Left ventricle myocardium inferior (tissue), 1 donor: ENCODE measurements at regions not wholly inside any gene's neighbourhood (a gene's known extent, or its start where the extent isn't known, plus 50 kb on each side); places are given as distances from the start of the nearest gene placed in this dataset.

Experiments
- DNase-seq: peaks from one replicate; pipeline ENCODE4 v3.0.0-alpha.2; 2020
- H3K27ac ChIP-seq: fragments of 200-600 bp; replicated peaks from 2 replicates; pipeline ENCODE4 v1.8.0; 2021
- H3K27me3 ChIP-seq: fragments of 200-600 bp; 2 replicates; pipeline ENCODE4 v1.8.0; 2021; ENCODE audit warnings: low read depth
- H3K36me3 ChIP-seq: fragments of 200-600 bp; 2 replicates; pipeline ENCODE4 v1.8.0; 2021
- H3K4me1 ChIP-seq: fragments of 200-600 bp; 2 replicates; pipeline ENCODE4 v1.8.0; 2021
- H3K4me3 ChIP-seq: fragments of 200-600 bp; 2 replicates; pipeline ENCODE4 v1.8.0; 2021; ENCODE audit warnings: mild to moderate bottlenecking, moderate library complexity
- H3K9me3 ChIP-seq: fragments of 200-600 bp; replicated peaks from 2 replicates; pipeline ENCODE4 v1.8.0; 2021
- CTCF ChIP-seq: fragments of 200-600 bp; IDR thresholded peaks from 2 replicates; pipeline ENCODE4 v1.8.0; 2021; ENCODE audit warnings: antibody characterized with exemption, mild to moderate bottlenecking, borderline replicate concordance
- intact Hi-C: fragments of 100-400 bp; cut with micrococcal nuclease; formaldehyde crosslinking; loops from one replicate; pipeline ENCODE4 v1.11.0; 2022
- donor health status: DM: no; HTN: yes; CAD: no; lungs with severe emphysema.

GRCh38 chr1:9448132-9449109, 90.8 kb upstream of the SLC25A33 start:
- no peaks in the 10 kb centered on the region for H3K9me3 ChIP-seq
- intact Hi-C loops = no loop called here
- H3K27me3 ChIP-seq = no peaks in the 10 kb centered on the region
- H3K4me3 ChIP-seq = peak overlapping the region; percentile 29
- H3K36me3 ChIP-seq = no peaks in the 10 kb centered on the region
- peaks cover 31% of the 10 kb centered on the region for H3K4me1 ChIP-seq
- DNase-seq = no peak
- peak overlapping the region; percentile 71 for H3K27ac ChIP-seq
- TF ChIP-seq CTCF = peak; percentile 38

- no peaks in the 10 kb centered on the region for H3K36me3 ChIP-seq
- peak overlapping the region; percentile 29 for H3K4me3 ChIP-seq
- no peaks in the 10 kb centered on the region for H3K9me3 ChIP-seq
- H3K27me3 ChIP-seq = no peaks in the 10 kb centered on the region
- peak overlapping the region; percentile 71 for H3K27ac ChIP-seq
- intact Hi-C loops = no loop called here
- TF ChIP-seq CTCF = no peak
- peak; percentile 37 for DNase-seq
- peaks cover 26% of the 10 kb centered on the region for H3K4me1 ChIP-seq
Measured at GRCh38 chr1:9449110-9449627, 90.1 kb upstream of the SLC25A33 start.

GRCh38 chr1:9449976-9450696, 89.1 kb upstream of the SLC25A33 start:
- TF ChIP-seq CTCF = no peak
- no peak overlapping the region for H3K4me3 ChIP-seq
- intact Hi-C loops = no loop called here
- no peak for DNase-seq
- no peaks in the 10 kb centered on the region for H3K36me3 ChIP-seq
- H3K4me1 ChIP-seq = peaks cover 26% of the 10 kb centered on the region
- H3K27me3 ChIP-seq = no peaks in the 10 kb centered on the region
- peak overlapping the region; percentile 71 for H3K27ac ChIP-seq
- H3K9me3 ChIP-seq = no peaks in the 10 kb centered on the region

- no peak overlapping the region for H3K27ac ChIP-seq
- no peaks in the 10 kb centered on the region for H3K27me3 ChIP-seq
- H3K4me1 ChIP-seq = peaks cover 30% of the 10 kb centered on the region
- no peak for DNase-seq
- no peak overlapping the region for H3K4me3 ChIP-seq
- no peaks in the 10 kb centered on the region for H3K9me3 ChIP-seq
- intact Hi-C loops = no loop called here
- no peaks in the 10 kb centered on the region for H3K36me3 ChIP-seq
- no peak for TF ChIP-seq CTCF
Measured at GRCh38 chr1:9451081-9451480, 88.2 kb upstream of the SLC25A33 start.

- TF ChIP-seq CTCF = no peak
- Histone ChIP-seq H3K4me3 (no peak overlapping the region), H3K4me1 (peaks cover 30% of the 10 kb centered on the region), H3K27me3 (no peaks in the 10 kb centered on the region), H3K27ac (no peak overlapping the region), H3K36me3 (no peaks in the 10 kb centered on the region), H3K9me3 (no peaks in the 10 kb centered on the region)
- intact Hi-C loops = no loop called here
- no peak for DNase-seq
Measured at GRCh38 chr1:9452516-9453140, 86.6 kb upstream of the SLC25A33 start.
